ENCODE measurements at regions not wholly inside any gene's neighbourhood (a gene's known extent, or its start where the extent isn't known, plus 50 kb on each side); places are given as distances from the start of the nearest gene placed in this dataset.

DNA sequence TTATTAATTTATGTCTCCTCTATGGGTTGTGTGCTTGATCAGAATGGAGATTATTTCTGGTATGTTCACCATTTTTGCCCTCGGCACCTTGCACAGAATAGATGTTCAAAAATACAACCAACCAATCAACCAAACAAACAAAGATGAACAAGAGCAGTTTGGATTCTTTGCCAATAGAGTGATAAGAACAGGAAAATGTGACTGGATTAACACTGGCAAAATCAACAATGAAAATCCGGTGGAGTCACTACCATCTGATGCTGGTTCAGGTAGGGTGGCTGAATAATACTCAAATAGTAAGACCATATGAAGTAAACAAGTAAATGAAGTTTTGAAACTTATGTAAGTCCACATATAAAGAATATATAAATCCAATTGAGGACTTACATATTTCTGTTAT, 685.0 kb upstream of the EPHA5 start:
- intact Hi-C loops (cut with DNase I), result no loop called here
- TF ChIP-seq, protein P1, sequence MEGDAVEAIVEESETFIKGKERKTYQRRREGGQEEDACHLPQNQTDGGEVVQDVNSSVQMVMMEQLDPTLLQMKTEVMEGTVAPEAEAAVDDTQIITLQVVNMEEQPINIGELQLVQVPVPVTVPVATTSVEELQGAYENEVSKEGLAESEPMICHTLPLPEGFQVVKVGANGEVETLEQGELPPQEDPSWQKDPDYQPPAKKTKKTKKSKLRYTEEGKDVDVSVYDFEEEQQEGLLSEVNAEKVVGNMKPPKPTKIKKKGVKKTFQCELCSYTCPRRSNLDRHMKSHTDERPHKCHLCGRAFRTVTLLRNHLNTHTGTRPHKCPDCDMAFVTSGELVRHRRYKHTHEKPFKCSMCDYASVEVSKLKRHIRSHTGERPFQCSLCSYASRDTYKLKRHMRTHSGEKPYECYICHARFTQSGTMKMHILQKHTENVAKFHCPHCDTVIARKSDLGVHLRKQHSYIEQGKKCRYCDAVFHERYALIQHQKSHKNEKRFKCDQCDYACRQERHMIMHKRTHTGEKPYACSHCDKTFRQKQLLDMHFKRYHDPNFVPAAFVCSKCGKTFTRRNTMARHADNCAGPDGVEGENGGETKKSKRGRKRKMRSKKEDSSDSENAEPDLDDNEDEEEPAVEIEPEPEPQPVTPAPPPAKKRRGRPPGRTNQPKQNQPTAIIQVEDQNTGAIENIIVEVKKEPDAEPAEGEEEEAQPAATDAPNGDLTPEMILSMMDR (IDR thresholded peaks at IDR 0.05), result no peak
- H3K4me1 ChIP-seq, result no peaks in the 10 kb centered on the region

DNA sequence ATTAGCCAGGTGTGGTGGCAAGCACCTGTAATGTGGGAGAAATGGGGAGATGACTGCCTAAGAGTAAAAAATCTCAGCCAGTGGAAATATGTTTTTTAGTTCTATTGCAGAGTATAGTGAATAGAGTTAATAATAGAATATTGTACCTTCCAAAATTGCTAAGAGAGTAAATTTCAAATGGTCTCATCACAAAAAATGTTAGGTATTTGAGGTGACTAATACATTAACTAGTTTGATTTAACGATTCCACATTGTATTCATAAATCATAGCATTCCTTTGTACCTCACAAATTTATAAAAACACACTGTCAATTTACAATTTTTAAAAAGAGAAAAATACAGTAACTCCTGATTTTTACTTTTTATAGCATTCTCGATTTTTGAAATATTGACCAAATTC, 681.5 kb upstream of the EPHA5 start:
- Histone ChIP-seq H3K9me3 (no peaks in the 10 kb centered on the region), H3K36me3 (ENCODE audit: insufficient read depth in 1 of 2, low read depth in 1 of 2) (no peaks in the 10 kb centered on the region), H3K4me1 (no peaks in the 10 kb centered on the region), H3K27ac (no peak overlapping the region), H3K4me3 (no peak overlapping the region), H3K27me3 (ENCODE audit: insufficient read depth in 3 of 3, low read length in 2 of 3) (no peaks in the 10 kb centered on the region)
- intact Hi-C loops (cut with DNase I), result no loop called here
- 72 to 78% (median 76%) methylated on average over 2 of the region's 2 CpGs for WGBS, 3 donors
- TF ChIP-seq, protein P1 (IDR thresholded peaks at IDR 0.05), result no peak
- no peak for ATAC-seq
- DNase-seq, result no peak

More for the DNA sequence above, 685.0 kb upstream of the EPHA5 start:
- H3K27ac ChIP-seq, result no peak overlapping the region
- WGBS, 3 donors, result 64 to 89% (median 84%) methylated on average over 2 of the region's 2 CpGs
- ATAC-seq (no peak), DNase-seq (no peak)
- H3K9me3 ChIP-seq, result no peaks in the 10 kb centered on the region
- H3K4me3 ChIP-seq, result no peak overlapping the region
- no peaks in the 10 kb centered on the region for H3K27me3 ChIP-seq (ENCODE audit: insufficient read depth in 3 of 3, low read length in 2 of 3)
- H3K36me3 ChIP-seq (ENCODE audit: insufficient read depth in 1 of 2, low read depth in 1 of 2), result no peaks in the 10 kb centered on the region

DNA sequence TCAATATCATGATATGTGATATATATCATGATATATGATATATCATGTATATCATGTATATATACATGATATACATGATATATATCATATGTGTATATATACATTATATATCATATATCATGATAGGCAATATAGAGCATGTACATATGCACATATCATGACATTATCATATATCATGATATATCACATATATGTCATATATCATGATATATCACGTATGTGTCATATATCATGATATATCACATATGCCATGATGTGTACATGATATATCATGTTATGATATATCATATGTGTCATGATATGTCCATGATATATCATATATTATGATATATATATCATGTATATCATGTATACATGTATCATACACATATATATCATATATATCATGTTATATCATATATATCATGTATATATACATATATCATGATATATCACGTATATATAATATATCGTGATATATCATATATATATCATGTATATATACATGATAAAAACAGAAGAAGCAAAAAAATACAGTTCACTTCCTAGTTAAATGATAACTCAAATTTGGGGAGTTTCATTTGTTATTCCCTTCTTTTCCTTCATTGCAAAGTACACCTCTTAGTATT, 670.1 kb upstream of the EPHA5 start:
- WGBS, 3 donors, result 81 to 97% (median 95%) methylated on average over 3 of the region's 3 CpGs
- no peak overlapping the region for H3K4me3 ChIP-seq
- ATAC-seq (no peak), DNase-seq (no peak)
- TF ChIP-seq, protein P1 (IDR thresholded peaks at IDR 0.05), result no peak
- H3K4me1 ChIP-seq, result no peaks in the 10 kb centered on the region
- H3K36me3 ChIP-seq (ENCODE audit: insufficient read depth in 1 of 2, low read depth in 1 of 2), result no peaks in the 10 kb centered on the region
- no peaks in the 10 kb centered on the region for H3K9me3 ChIP-seq
- no peaks in the 10 kb centered on the region for H3K27me3 ChIP-seq (ENCODE audit: insufficient read depth in 3 of 3, low read length in 2 of 3)
- no peak overlapping the region for H3K27ac ChIP-seq
- intact Hi-C loops (cut with DNase I), result no loop called here

DNA sequence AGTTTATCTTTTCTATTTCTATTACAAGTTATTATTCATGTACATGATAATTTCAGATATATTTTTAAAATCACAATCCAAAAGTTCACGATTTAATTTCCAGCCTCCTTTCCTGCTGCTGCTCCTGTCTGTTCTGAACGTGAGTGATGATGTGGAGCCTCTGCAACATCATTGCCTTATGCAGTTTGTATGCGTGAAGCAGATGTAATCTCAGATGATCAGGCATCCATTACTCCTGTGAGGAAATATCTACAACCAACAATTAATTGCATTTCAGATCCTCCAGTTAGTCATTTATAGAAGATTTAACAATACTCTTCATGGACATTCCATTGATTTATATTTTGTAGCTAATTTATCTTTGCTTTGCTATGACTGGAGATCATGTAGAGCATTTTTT, 668.7 kb upstream of the EPHA5 start:
- Histone ChIP-seq H3K27me3 (ENCODE audit: insufficient read depth in 3 of 3, low read length in 2 of 3) (no peaks in the 10 kb centered on the region), H3K36me3 (ENCODE audit: insufficient read depth in 1 of 2, low read depth in 1 of 2) (no peaks in the 10 kb centered on the region), H3K9me3 (no peaks in the 10 kb centered on the region), H3K27ac (no peak overlapping the region), H3K4me3 (no peak overlapping the region), H3K4me1 (no peaks in the 10 kb centered on the region)
- DNase-seq, result no peak
- no peak for ATAC-seq
- 67 to 81% (median 71%) methylated on average over 3 of the region's 3 CpGs for WGBS, 3 donors
- intact Hi-C loops (cut with DNase I), result no loop called here
- TF ChIP-seq, protein P1 (IDR thresholded peaks at IDR 0.05), result no peak

DNA sequence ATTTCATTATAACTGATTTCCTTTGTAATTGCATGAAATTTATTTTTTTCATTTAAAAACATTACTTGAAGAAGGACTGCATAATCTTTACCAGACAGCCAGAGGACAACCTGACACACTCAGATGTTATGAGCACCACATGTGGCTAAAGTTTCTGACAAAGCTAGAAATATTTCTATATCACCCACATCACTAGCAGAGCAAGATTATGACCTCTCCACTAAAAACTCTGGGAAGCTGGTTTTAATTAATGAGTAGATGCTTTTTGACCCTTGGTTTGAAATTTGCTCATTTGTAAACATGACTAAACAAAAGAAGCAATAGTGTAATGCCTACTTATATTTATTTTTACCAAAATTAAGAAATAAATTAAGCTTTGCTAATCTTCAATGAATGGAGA, 661.5 kb upstream of the EPHA5 start:
- Histone ChIP-seq H3K4me1 (no peaks in the 10 kb centered on the region), H3K9me3 (no peaks in the 10 kb centered on the region), H3K4me3 (no peak overlapping the region), H3K27me3 (ENCODE audit: insufficient read depth in 3 of 3, low read length in 2 of 3) (no peaks in the 10 kb centered on the region), H3K27ac (no peak overlapping the region), H3K36me3 (ENCODE audit: insufficient read depth in 1 of 2, low read depth in 1 of 2) (no peaks in the 10 kb centered on the region)
- TF ChIP-seq, protein P1 (IDR thresholded peaks at IDR 0.05), result no peak
- ATAC-seq, result no peak
- intact Hi-C loops (cut with DNase I), result no loop called here
- DNase-seq, result no peak
